Peyer's patch (tissue), 4 donors: ENCODE measurements at regions not wholly inside any gene's neighbourhood (a gene's known extent, or its start where the extent isn't known, plus 50 kb on each side); places are given as distances from the start of the nearest gene placed in this dataset.

Source experiments
- POLR2A ChIP-seq, 2 donors: fragments of 450-650 bp; IDR thresholded peaks; one replicate each; pipeline ENCODE4 v1.5.1; 2017; ENCODE audit warnings: antibody characterized with exemption in 2 of 2, mild to moderate bottlenecking in 2 of 2, moderate library complexity in 2 of 2
- TF ChIP-seq, protein P1 (sequence below), 6 experiments: fragments of 450-650 bp in 4 of 6; fragments of 200-600 bp in 2 of 6; sonication (generic) in 1 of 6; IDR thresholded peaks; one replicate each; pipeline ENCODE4 v1.5.1; 2017 to 2019; ENCODE audit warnings: antibody characterized with exemption in 6 of 6, mild to moderate bottlenecking in 3 of 6, moderate library complexity in 1 of 6

DNA sequence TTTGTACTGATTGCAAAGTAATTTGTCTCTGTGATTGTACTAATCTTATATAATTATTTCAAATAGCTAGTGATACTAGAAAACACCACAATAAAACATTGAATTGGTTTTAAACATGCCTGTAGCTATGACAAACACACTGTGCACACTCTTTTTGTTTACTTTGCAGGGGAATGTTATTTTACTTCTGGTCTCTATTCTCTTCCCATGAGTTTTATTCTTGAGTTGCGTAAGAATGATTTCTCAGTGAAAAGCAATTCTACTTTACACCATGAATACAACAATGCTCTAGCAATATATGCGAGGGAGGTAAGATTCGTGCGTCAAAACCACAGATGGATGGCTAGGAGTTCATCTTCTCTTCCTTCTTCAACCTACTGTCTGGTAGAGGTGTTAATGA, 68.4 kb upstream of the PHACTR1 start:
- TF ChIP-seq, protein P1, sequence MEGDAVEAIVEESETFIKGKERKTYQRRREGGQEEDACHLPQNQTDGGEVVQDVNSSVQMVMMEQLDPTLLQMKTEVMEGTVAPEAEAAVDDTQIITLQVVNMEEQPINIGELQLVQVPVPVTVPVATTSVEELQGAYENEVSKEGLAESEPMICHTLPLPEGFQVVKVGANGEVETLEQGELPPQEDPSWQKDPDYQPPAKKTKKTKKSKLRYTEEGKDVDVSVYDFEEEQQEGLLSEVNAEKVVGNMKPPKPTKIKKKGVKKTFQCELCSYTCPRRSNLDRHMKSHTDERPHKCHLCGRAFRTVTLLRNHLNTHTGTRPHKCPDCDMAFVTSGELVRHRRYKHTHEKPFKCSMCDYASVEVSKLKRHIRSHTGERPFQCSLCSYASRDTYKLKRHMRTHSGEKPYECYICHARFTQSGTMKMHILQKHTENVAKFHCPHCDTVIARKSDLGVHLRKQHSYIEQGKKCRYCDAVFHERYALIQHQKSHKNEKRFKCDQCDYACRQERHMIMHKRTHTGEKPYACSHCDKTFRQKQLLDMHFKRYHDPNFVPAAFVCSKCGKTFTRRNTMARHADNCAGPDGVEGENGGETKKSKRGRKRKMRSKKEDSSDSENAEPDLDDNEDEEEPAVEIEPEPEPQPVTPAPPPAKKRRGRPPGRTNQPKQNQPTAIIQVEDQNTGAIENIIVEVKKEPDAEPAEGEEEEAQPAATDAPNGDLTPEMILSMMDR (IDR thresholded peaks at IDR 0.05) = no peak
- no peak for TF ChIP-seq POLR2A (IDR thresholded peaks at IDR 0.05)
